ENCODE measurements at regions not wholly inside any gene's neighbourhood (a gene's known extent, or its start where the extent isn't known, plus 50 kb on each side); places are given as distances from the start of the nearest gene placed in this dataset.
"Not testable (repeated sequence)": the region's sequence is repeated elsewhere in the genome, so short reads cannot be mapped to it uniquely, and the experiment has no call there.

GRCh38 chr3:14272959-14273560 is 94.4 kb downstream of the LSM3 start:
- DNase-seq (ENCODE audit: low read depth in 2 of 2) = not testable (repeated sequence)

- no peak for DNase-seq (ENCODE audit: low read depth in 2 of 2)
Measured at GRCh38 chr3:14273901-14274611, 95.4 kb downstream of the LSM3 start.

- DNase-seq (ENCODE audit: low read depth in 2 of 2) = no peak
Measured at GRCh38 chr3:14274612-14274936, 96.0 kb downstream of the LSM3 start.

GRCh38 chr3:14274999-14275961 is 96.7 kb downstream of the LSM3 start:
- no peak for DNase-seq (ENCODE audit: low read depth in 2 of 2)

GRCh38 chr3:14275962-14276909 is 97.6 kb downstream of the LSM3 start:
- DNase-seq (ENCODE audit: low read depth in 2 of 2) = no peak

GRCh38 chr3:14277557-14277956 is 98.9 kb downstream of the LSM3 start:
- no peak for DNase-seq (ENCODE audit: low read depth in 2 of 2)

GRCh38 chr3:14278265-14278798 is 99.7 kb downstream of the LSM3 start:
- DNase-seq (ENCODE audit: low read depth in 2 of 2) = no peak

GRCh38 chr3:14278799-14279625 is 100.4 kb downstream of the LSM3 start:
- DNase-seq (ENCODE audit: low read depth in 2 of 2) = no peak

GRCh38 chr3:14279626-14280061 is 101.0 kb downstream of the LSM3 start:
- DNase-seq (ENCODE audit: low read depth in 2 of 2) = no peak

- no peak for DNase-seq (ENCODE audit: low read depth in 2 of 2)
Measured at GRCh38 chr3:14280326-14280725, 101.7 kb downstream of the LSM3 start.

DNA sequence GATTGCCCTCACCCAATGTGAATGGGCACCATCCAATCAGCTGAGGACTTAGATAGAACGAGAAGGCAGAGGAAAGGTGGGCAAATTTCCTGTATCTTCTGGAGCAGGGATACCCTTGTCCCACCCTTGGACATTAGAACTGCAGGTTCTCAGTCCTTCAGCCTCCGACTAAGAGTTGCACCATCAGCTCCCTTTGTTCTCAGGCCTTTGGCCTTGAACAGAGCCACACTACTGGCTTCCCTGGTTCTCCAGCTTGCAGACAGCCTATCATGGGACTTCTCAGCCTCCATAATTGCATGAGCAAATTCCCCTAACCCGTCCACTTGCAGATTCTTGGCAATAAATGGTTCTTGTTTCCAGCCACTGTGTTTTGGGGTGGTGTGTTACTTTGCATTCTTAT is 102.4 kb downstream of the LSM3 start:
- no peak for DNase-seq (ENCODE audit: low read depth in 2 of 2)

DNA sequence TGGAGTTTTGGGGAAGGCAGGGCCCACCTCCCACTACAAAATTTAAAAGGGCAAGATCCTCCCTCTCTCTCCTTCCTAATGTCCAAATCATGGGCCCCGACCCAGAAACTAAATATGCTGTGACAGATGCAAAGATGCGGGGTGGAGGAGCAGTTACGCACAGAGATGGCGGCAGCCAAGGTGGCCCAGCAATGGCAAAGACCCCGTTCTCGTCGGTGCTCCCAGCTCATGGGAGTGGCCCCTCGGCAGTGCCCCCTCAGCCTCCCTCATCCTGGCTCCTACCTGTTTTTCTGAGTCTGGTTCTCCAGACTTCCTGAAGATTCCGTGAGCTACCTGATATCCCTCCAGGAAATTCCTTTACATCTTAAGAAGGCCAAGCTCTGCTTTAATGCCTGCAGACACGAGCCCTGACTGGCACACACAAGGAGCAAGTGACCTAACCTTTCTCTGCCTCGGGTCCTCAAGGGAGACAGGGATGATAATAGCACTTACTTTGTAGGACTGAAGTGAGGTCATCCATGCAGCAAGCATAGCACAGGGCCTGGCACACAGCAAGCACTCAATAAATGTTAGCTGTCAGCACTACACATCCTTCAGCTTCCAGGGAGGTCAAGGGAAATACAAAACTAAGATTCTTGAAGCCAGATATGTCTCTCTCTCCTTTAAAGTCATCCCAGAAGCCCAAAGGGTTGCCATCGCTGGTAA is 103.5 kb downstream of the LSM3 start:
- DNase-seq (ENCODE audit: low read depth in 2 of 2) = no peak

GRCh38 chr3:14282706-14283075 is 104.1 kb downstream of the LSM3 start:
- no peak for DNase-seq (ENCODE audit: low read depth in 2 of 2)

- no peak for DNase-seq (ENCODE audit: low read depth in 2 of 2)
Measured at GRCh38 chr3:14283092-14283812, 104.6 kb downstream of the LSM3 start.

- DNase-seq (ENCODE audit: low read depth in 2 of 2) = no peak
Measured at GRCh38 chr3:14283813-14284438, 105.3 kb downstream of the LSM3 start.

- DNase-seq (ENCODE audit: low read depth in 2 of 2) = no peak
Measured at GRCh38 chr3:14284694-14285547, 106.3 kb downstream of the LSM3 start.

GRCh38 chr3:14285548-14285925 is 106.9 kb downstream of the LSM3 start:
- no peak for DNase-seq (ENCODE audit: low read depth in 2 of 2)

Data from stimulated activated CD8-positive, alpha-beta memory T cell treated with anti-CD3 and anti-CD28 coated beads, Interleukin-15, amount 100 ng/mL, for 4 hours (primary cell).